IMR-90 (cell line): ENCODE measurements at regions not wholly inside any gene's neighbourhood (a gene's known extent, or its start where the extent isn't known, plus 50 kb on each side); places are given as distances from the start of the nearest gene placed in this dataset.

Experiments used
- ATAC-seq: fragments of 200-7000 bp; cut with Tn5 transposase; 2 replicates; pipeline ENCODE4 v1.9.1; 2020; ENCODE audit warnings: low read depth, mild to moderate bottlenecking, moderate library complexity
- BruUV-seq: library from RNA; stranded (reverse); fragments of 400-500 nt; replicated peaks from 2 replicates; lab custom pipeline; 2021; lab: Mats Ljungman, UMichigan
- CTCF ChIA-PET: fragments of 300-600 bp; formaldehyde crosslinking; extraction: SDS; loops from one replicate; lab custom pipeline; 2021; ENCODE audit warnings: antibody characterized with exemption; lab: Yijun Ruan, JAX
- POLR2A ChIA-PET: fragments of 300-600 bp; sonication (Branson Sonifier 250); formaldehyde crosslinking; loops from one replicate; lab custom pipeline; 2022; ENCODE audit warnings: antibody characterized with exemption; ENCODE audit not compliant: unreplicated experiment; lab: Charles Lee
- DNase-seq: peaks from one replicate; pipeline ENCODE4 v3.0.0; 2013
- H2AFZ ChIP-seq: replicated peaks from 2 replicates; pipeline ENCODE3; 2013; ENCODE audit warnings: low read length, mild to moderate bottlenecking; ENCODE audit not compliant: poor library complexity
- H2AK5ac ChIP-seq: 2 replicates; pipeline ENCODE4 v1.6.1; 2013; ENCODE audit warnings: low read depth, low read length, inconsistent platforms
- H2AK9ac ChIP-seq: replicated peaks from 2 replicates; pipeline ENCODE3; 2013; ENCODE audit warnings: mild to moderate bottlenecking, low read depth, low read length, moderate library complexity; ENCODE audit not compliant: poor library complexity
- H2BK120ac ChIP-seq: 2 replicates; pipeline ENCODE4 v1.6.1; 2013; ENCODE audit warnings: low read depth, low read length, inconsistent platforms
- H2BK15ac ChIP-seq: 3 replicates; pipeline ENCODE4 v1.6.1; 2013; ENCODE audit warnings: low read depth, low read length, inconsistent platforms
- H2BK20ac ChIP-seq: 2 replicates; pipeline ENCODE4 v1.6.1; 2013; ENCODE audit warnings: low read depth, mild to moderate bottlenecking, inconsistent platforms, low read length, moderate library complexity
- H2BK5ac ChIP-seq: 2 replicates; pipeline ENCODE4 v1.6.1; 2013; ENCODE audit warnings: mild to moderate bottlenecking, low read depth, low read length, inconsistent platforms; ENCODE audit not compliant: poor library complexity, severe bottlenecking
- H3K14ac ChIP-seq: replicated peaks from 2 replicates; pipeline ENCODE4 v1.6.1; 2013; ENCODE audit warnings: low read depth, low read length, inconsistent platforms
- H3K18ac ChIP-seq: 2 replicates; pipeline ENCODE4 v1.6.1; 2013; ENCODE audit warnings: low read depth, low read length, control low read depth
- H3K23ac ChIP-seq: 2 replicates; pipeline ENCODE4 v1.6.1; 2013; ENCODE audit warnings: low read depth, low read length, inconsistent platforms
- H3K27ac ChIP-seq: 2 replicates; pipeline ENCODE4 v1.5.1; 2013; ENCODE audit warnings: mild to moderate bottlenecking, control low read depth, low read length; ENCODE audit not compliant: insufficient read depth
- H3K27me3 ChIP-seq: 2 replicates; pipeline ENCODE4 v1.6.1; 2013; ENCODE audit warnings: low read length; ENCODE audit not compliant: control insufficient read depth, insufficient read depth
- H3K36me3 ChIP-seq: 2 replicates; pipeline ENCODE4 v1.6.1; 2013; ENCODE audit warnings: low read length, mixed read lengths; ENCODE audit not compliant: control insufficient read depth, insufficient read depth
- H3K4ac ChIP-seq: 2 replicates; pipeline ENCODE4 v1.6.1; 2013; ENCODE audit warnings: low read depth, low read length, inconsistent platforms
- H3K4me1 ChIP-seq: 2 replicates; pipeline ENCODE4 v1.6.1; 2013; ENCODE audit warnings: low read length, mixed read lengths; ENCODE audit not compliant: control insufficient read depth, insufficient read depth
- H3K4me2 ChIP-seq: 2 replicates; pipeline ENCODE4 v1.6.1; 2013; ENCODE audit warnings: low read depth, mild to moderate bottlenecking, control low read depth, low read length, moderate library complexity
- H3K4me3 ChIP-seq: 2 replicates; pipeline ENCODE4 v1.5.1; 2013; ENCODE audit warnings: low read depth, mild to moderate bottlenecking, control low read depth, low read length, moderate library complexity; ENCODE audit not compliant: insufficient read depth
- H3K56ac ChIP-seq: 2 replicates; pipeline ENCODE4 v1.6.1; 2013; ENCODE audit warnings: low read length, inconsistent platforms; ENCODE audit not compliant: insufficient read depth; ENCODE audit errors: extremely low read depth
- H3K79me1 ChIP-seq, 2 experiments: 2 replicates each; pipeline ENCODE4 v1.6.1; 2013; ENCODE audit warnings: low read length in 2 of 2, inconsistent platforms in 1 of 2, low read depth in 1 of 2
- H3K9ac ChIP-seq: 2 replicates; pipeline ENCODE4 v1.6.1; 2013; ENCODE audit warnings: low read depth, low read length, control low read depth
- H3K9me1 ChIP-seq: 2 replicates; pipeline ENCODE4 v1.6.1; 2013; ENCODE audit warnings: low read length, inconsistent platforms; ENCODE audit not compliant: insufficient read depth
- H3K9me3 ChIP-seq: 2 replicates; pipeline ENCODE4 v1.6.1; 2013; ENCODE audit warnings: low read length; ENCODE audit not compliant: control insufficient read depth, insufficient read depth
- H4K20me1 ChIP-seq: 2 replicates; pipeline ENCODE4 v1.6.1; 2013; ENCODE audit warnings: low read length, inconsistent platforms; ENCODE audit not compliant: insufficient read depth
- H4K5ac ChIP-seq: 2 replicates; pipeline ENCODE4 v1.6.1; 2013; ENCODE audit warnings: mild to moderate bottlenecking, low read depth, low read length, control low read depth
- H4K8ac ChIP-seq, 2 experiments: 2 replicates each; pipeline ENCODE4 v1.6.1; 2013; ENCODE audit warnings: low read depth in 2 of 2, low read length in 2 of 2, control low read depth in 1 of 2, inconsistent platforms in 1 of 2
- H4K91ac ChIP-seq: 2 replicates; pipeline ENCODE4 v1.6.1; 2013; ENCODE audit warnings: low read depth, low read length, inconsistent platforms; ENCODE audit not compliant: insufficient read depth
- BHLHE40 ChIP-seq: fragments of 150-350 bp; IDR thresholded peaks from 2 replicates; pipeline ENCODE4 v1.6.1; 2016; ENCODE audit warnings: mild to moderate bottlenecking, low read depth, low read length
- CEBPB ChIP-seq: IDR thresholded peaks from 2 replicates; pipeline ENCODE4 v1.6.1; 2012; ENCODE audit warnings: low read depth, low read length, improper control_type of control experiment
- CHD1 ChIP-seq: IDR thresholded peaks from 2 replicates; pipeline ENCODE4 v1.6.1; 2012; ENCODE audit warnings: low read depth, low read length, improper control_type of control experiment
- MAFK ChIP-seq: IDR thresholded peaks from 2 replicates; pipeline ENCODE4 v1.6.1; 2012; ENCODE audit warnings: low read depth, low read length, improper control_type of control experiment
- MAZ ChIP-seq: IDR thresholded peaks from 2 replicates; pipeline ENCODE4 v1.6.1; 2012; ENCODE audit warnings: low read depth, mild to moderate bottlenecking, low read length, improper control_type of control experiment, moderate library complexity, borderline replicate concordance
- NFE2L2 ChIP-seq: fragments of 150-350 bp; IDR thresholded peaks from 2 replicates; pipeline ENCODE4 v1.6.1; 2016; ENCODE audit warnings: low read depth, mild to moderate bottlenecking, low read length
- POLR2A ChIP-seq: IDR thresholded peaks from 2 replicates; pipeline ENCODE4 v1.6.1; 2012; ENCODE audit warnings: mild to moderate bottlenecking, low read depth, low read length
- RAD21 ChIP-seq: IDR thresholded peaks from 2 replicates; pipeline ENCODE4 v1.6.1; 2012; ENCODE audit warnings: low read length, improper control_type of control experiment
- RCOR1 ChIP-seq: IDR thresholded peaks from 2 replicates; pipeline ENCODE4 v1.6.1; 2012; ENCODE audit warnings: mild to moderate bottlenecking, low read length, improper control_type of control experiment; ENCODE audit not compliant: insufficient replicate concordance
- RFX5 ChIP-seq: IDR thresholded peaks from 2 replicates; pipeline ENCODE4 v1.8.0; 2012; ENCODE audit warnings: low read depth, mild to moderate bottlenecking, low read length, moderate library complexity
- SMC3 ChIP-seq: fragments of 150-350 bp; IDR thresholded peaks from 2 replicates; pipeline ENCODE4 v1.6.1; 2016; ENCODE audit warnings: low read depth, mild to moderate bottlenecking, antibody characterized with exemption, low read length, moderate library complexity
- WGBS, 2 experiments: methylation state at CpG; one replicate each; pipeline versions ENCODE4 v1.1.5 to v1.1.7; 2013; ENCODE audit warnings: missing lambda C conversion rate in 2 of 2; ENCODE audit not compliant: insufficient read length in 1 of 2; ENCODE audit errors: extremely low coverage in 2 of 2; 5-methylcytosine and 5-hydroxymethylcytosine counted together
- dilution Hi-C: fragments of 300-500 bp; cut with HindIII; formaldehyde crosslinking; loops from one replicate; pipeline ENCODE4 v1.14.3; 2018; ENCODE audit warnings: low sequenced_read_pairs; ENCODE audit not compliant: unreplicated experiment
- in situ Hi-C: fragments of 300-500 bp; cut with MboI; formaldehyde crosslinking; loops from 3 replicates; pipeline ENCODE4 v1.14.3; 2019; ENCODE audit warnings: low sequenced_read_pairs, inconsistent platforms, mixed read lengths
- intact Hi-C: fragments of 100-400 bp; cut with micrococcal nuclease; formaldehyde crosslinking; loops from 2 replicates; pipeline ENCODE4 v1.10.0; 2022
- TF ChIP-seq, protein P1 (sequence below): conservative IDR thresholded peaks from 2 replicates; pipeline ENCODE4 v1.5.1; 2012; ENCODE audit warnings: mild to moderate bottlenecking, low read depth, low read length, improper control_type of control experiment

DNA sequence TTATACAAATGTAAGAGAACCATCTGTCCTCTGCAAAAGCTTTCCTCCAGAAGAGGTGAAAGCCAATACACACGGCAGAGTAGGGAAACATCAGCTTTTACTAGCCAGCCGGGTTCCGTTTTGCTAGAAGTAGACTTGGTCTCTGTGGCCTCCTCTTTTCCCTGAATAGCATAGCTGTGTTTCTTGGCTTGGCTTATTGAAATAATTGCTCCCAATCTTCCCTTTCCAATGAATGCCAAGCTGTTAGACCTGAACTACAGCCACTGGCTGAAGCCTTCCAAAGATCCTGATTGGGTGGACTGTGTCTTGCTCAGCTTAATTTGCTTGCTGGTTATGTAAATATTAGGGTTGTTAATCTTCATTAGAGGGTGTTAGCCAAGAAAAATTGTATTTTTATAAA lies 157.8 kb upstream of the ROPN1 start:
- dilution Hi-C loops (no loop called here), intact Hi-C loops (no loop called here), in situ Hi-C loops (no loop called here)
- peaks cover 10% of the 10 kb centered on the region for H3K27me3 ChIP-seq
- no peak overlapping the region for H2BK5ac ChIP-seq
- no peak overlapping the region for H2AK9ac ChIP-seq
- DNase-seq, result no peak
- no TSS peak for BruUV-seq
- H4K91ac ChIP-seq, result no peak overlapping the region
- WGBS, 2 experiments, result no CpG with 5 or more reads among the region's 3 CpGs
- no peak overlapping the region for H2AK5ac ChIP-seq
- H3K4me2 ChIP-seq, result no peak overlapping the region
- ChIA-PET POLR2A (no interaction called here), CTCF (interaction anchor here (0.7 kb wide), 1 partner anchor 1577 kb away, joined by 5 read pairs; no protein-coding TSS in a partner anchor)
- no peak overlapping the region for H2BK120ac ChIP-seq
- H3K9ac ChIP-seq, result no peak overlapping the region
- no peaks in the 10 kb centered on the region for H4K20me1 ChIP-seq
- H4K5ac ChIP-seq, result no peak overlapping the region
- H3K79me1 ChIP-seq, result no peaks in the 10 kb centered on the region
- H3K4me3 ChIP-seq, result no peak overlapping the region
- no peak overlapping the region for H3K56ac ChIP-seq
- no peak overlapping the region for H3K14ac ChIP-seq
- H3K4ac ChIP-seq, result no peak overlapping the region
- H2BK20ac ChIP-seq, result no peak overlapping the region
- H3K27ac ChIP-seq, result no peak overlapping the region
- no peak overlapping the region for H2AFZ ChIP-seq
- no peak overlapping the region for H3K23ac ChIP-seq
- no peaks in the 10 kb centered on the region for H3K4me1 ChIP-seq
- H3K9me1 ChIP-seq, result no peaks in the 10 kb centered on the region; the same call in 1 of the 2 replicates
- H2BK15ac ChIP-seq, result no peak overlapping the region
- no peak for TF ChIP-seq MAZ
- TF ChIP-seq NFE2L2, result no peak
- TF ChIP-seq, protein P1, sequence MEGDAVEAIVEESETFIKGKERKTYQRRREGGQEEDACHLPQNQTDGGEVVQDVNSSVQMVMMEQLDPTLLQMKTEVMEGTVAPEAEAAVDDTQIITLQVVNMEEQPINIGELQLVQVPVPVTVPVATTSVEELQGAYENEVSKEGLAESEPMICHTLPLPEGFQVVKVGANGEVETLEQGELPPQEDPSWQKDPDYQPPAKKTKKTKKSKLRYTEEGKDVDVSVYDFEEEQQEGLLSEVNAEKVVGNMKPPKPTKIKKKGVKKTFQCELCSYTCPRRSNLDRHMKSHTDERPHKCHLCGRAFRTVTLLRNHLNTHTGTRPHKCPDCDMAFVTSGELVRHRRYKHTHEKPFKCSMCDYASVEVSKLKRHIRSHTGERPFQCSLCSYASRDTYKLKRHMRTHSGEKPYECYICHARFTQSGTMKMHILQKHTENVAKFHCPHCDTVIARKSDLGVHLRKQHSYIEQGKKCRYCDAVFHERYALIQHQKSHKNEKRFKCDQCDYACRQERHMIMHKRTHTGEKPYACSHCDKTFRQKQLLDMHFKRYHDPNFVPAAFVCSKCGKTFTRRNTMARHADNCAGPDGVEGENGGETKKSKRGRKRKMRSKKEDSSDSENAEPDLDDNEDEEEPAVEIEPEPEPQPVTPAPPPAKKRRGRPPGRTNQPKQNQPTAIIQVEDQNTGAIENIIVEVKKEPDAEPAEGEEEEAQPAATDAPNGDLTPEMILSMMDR, result no peak
- TF ChIP-seq POLR2A, result no peak
- no peak for TF ChIP-seq RFX5
- no peak for TF ChIP-seq RAD21
- no peak for TF ChIP-seq MAFK
- TF ChIP-seq BHLHE40, result no peak
- no peak for TF ChIP-seq CHD1
- TF ChIP-seq SMC3, result no peak
- no peak for TF ChIP-seq RCOR1
- no peak for TF ChIP-seq CEBPB
- H3K9me3 ChIP-seq, result no peaks in the 10 kb centered on the region
- no peak overlapping the region for H3K18ac ChIP-seq
- H4K8ac ChIP-seq, result no peak overlapping the region
- no peak for ATAC-seq
- H3K36me3 ChIP-seq, result no peaks in the 10 kb centered on the region
